ENCODE measurements at regions not wholly inside any gene's neighbourhood (a gene's known extent, or its start where the extent isn't known, plus 50 kb on each side); places are given as distances from the start of the nearest gene placed in this dataset.

- no peak for TF ChIP-seq TAF1 (IDR thresholded peaks at IDR 0.05; ENCODE audit: borderline replicate concordance, insufficient read depth, low read length)
- no peak for TF ChIP-seq FOXP2 (optimal IDR thresholded peaks at IDR 0.05; ENCODE audit: borderline replicate concordance, extremely low read depth, extremely low read length, insufficient read depth)
- TF ChIP-seq SIN3A (IDR thresholded peaks at IDR 0.05; ENCODE audit: borderline replicate concordance, insufficient read depth, low read length): no peak
- no peak for TF ChIP-seq REST (IDR thresholded peaks at IDR 0.05; ENCODE audit: insufficient read depth in 1 of 2, low read depth in 2 of 2, low read length in 2 of 2)
- TF ChIP-seq POLR2AphosphoS5 (IDR thresholded peaks at IDR 0.05; ENCODE audit: low read depth, low read length): no peak
Measured at GRCh38 chr22:27680636-27681035, 120.9 kb downstream of the MN1 start.

- TF ChIP-seq POLR2AphosphoS5 (IDR thresholded peaks at IDR 0.05; ENCODE audit: low read depth, low read length) (no peak), TAF1 (IDR thresholded peaks at IDR 0.05; ENCODE audit: borderline replicate concordance, insufficient read depth, low read length) (no peak), SIN3A (IDR thresholded peaks at IDR 0.05; ENCODE audit: borderline replicate concordance, insufficient read depth, low read length) (no peak), REST (IDR thresholded peaks at IDR 0.05; ENCODE audit: insufficient read depth in 1 of 2, low read depth in 2 of 2, low read length in 2 of 2) (no peak), FOXP2 (optimal IDR thresholded peaks at IDR 0.05; ENCODE audit: borderline replicate concordance, extremely low read depth, extremely low read length, insufficient read depth) (no peak)
Measured at GRCh38 chr22:27681037-27681436, 120.5 kb downstream of the MN1 start.

GRCh38 chr22:27682437-27682836 is 119.1 kb downstream of the MN1 start:
- TF ChIP-seq SIN3A (IDR thresholded peaks at IDR 0.05; ENCODE audit: borderline replicate concordance, insufficient read depth, low read length) (no peak), REST (IDR thresholded peaks at IDR 0.05; ENCODE audit: insufficient read depth in 1 of 2, low read depth in 2 of 2, low read length in 2 of 2) (no peak), POLR2AphosphoS5 (IDR thresholded peaks at IDR 0.05; ENCODE audit: low read depth, low read length) (no peak), FOXP2 (optimal IDR thresholded peaks at IDR 0.05; ENCODE audit: borderline replicate concordance, extremely low read depth, extremely low read length, insufficient read depth) (no peak), TAF1 (IDR thresholded peaks at IDR 0.05; ENCODE audit: borderline replicate concordance, insufficient read depth, low read length) (no peak)

GRCh38 chr22:27684901-27685300 is 116.7 kb downstream of the MN1 start:
- TF ChIP-seq POLR2AphosphoS5 (IDR thresholded peaks at IDR 0.05; ENCODE audit: low read depth, low read length) (no peak), REST (IDR thresholded peaks at IDR 0.05; ENCODE audit: insufficient read depth in 1 of 2, low read depth in 2 of 2, low read length in 2 of 2) (no peak), SIN3A (IDR thresholded peaks at IDR 0.05; ENCODE audit: borderline replicate concordance, insufficient read depth, low read length) (no peak), TAF1 (IDR thresholded peaks at IDR 0.05; ENCODE audit: borderline replicate concordance, insufficient read depth, low read length) (no peak), FOXP2 (optimal IDR thresholded peaks at IDR 0.05; ENCODE audit: borderline replicate concordance, extremely low read depth, extremely low read length, insufficient read depth) (no peak)

GRCh38 chr22:27685515-27685914 is 116.0 kb downstream of the MN1 start:
- TF ChIP-seq REST (IDR thresholded peaks at IDR 0.05; ENCODE audit: insufficient read depth in 1 of 2, low read depth in 2 of 2, low read length in 2 of 2): no peak
- no peak for TF ChIP-seq TAF1 (IDR thresholded peaks at IDR 0.05; ENCODE audit: borderline replicate concordance, insufficient read depth, low read length)
- TF ChIP-seq FOXP2 (optimal IDR thresholded peaks at IDR 0.05; ENCODE audit: borderline replicate concordance, extremely low read depth, extremely low read length, insufficient read depth): no peak
- no peak for TF ChIP-seq SIN3A (IDR thresholded peaks at IDR 0.05; ENCODE audit: borderline replicate concordance, insufficient read depth, low read length)
- TF ChIP-seq POLR2AphosphoS5 (IDR thresholded peaks at IDR 0.05; ENCODE audit: low read depth, low read length): no peak

All from PFSK-1 (cell line).